Mucosa of descending colon (tissue), 3 donors: ENCODE measurements at regions not wholly inside any gene's neighbourhood (a gene's known extent, or its start where the extent isn't known, plus 50 kb on each side); places are given as distances from the start of the nearest gene placed in this dataset.

Source experiments
- ATAC-seq: fragments of 200-7000 bp; cut with Tn5 transposase; one replicate; pipeline ENCODE4 v1.9.1; 2020; ENCODE audit warnings: mild to moderate bottlenecking, moderate library complexity
- DNase-seq, 3 donors: peaks; one replicate each; pipeline ENCODE4 v3.0.0-alpha.2; 2020
- H3K36me3 ChIP-seq: fragments of 200-600 bp; one replicate; pipeline ENCODE4 v1.8.0; 2021; ENCODE audit warnings: low read depth, mild to moderate bottlenecking
- H3K4me1 ChIP-seq: fragments of 200-600 bp; one replicate; pipeline ENCODE4 v1.8.0; 2021; ENCODE audit warnings: low read depth, mild to moderate bottlenecking
- H3K4me3 ChIP-seq: fragments of 200-600 bp; one replicate; pipeline ENCODE4 v1.8.0; 2021; ENCODE audit warnings: mild to moderate bottlenecking
- H3K9me3 ChIP-seq: fragments of 200-600 bp; one replicate; pipeline ENCODE4 v1.8.0; 2021; ENCODE audit warnings: mild to moderate bottlenecking
- CTCF ChIP-seq: fragments of 200-600 bp; IDR thresholded peaks from one replicate; pipeline ENCODE4 v1.8.0; 2022; ENCODE audit warnings: antibody characterized with exemption, mild to moderate bottlenecking
- intact Hi-C, 2 donors: fragments of 100-400 bp; cut with DNase I in 1 of 2; cut with micrococcal nuclease in 1 of 2; formaldehyde crosslinking; loops; one replicate each; pipeline versions ENCODE4 v1.11.0 to v1.11.1; 2022; cut with DNase I, micrococcal nuclease
- donor health status: DM: no; HTN: no; CAD: no; lungs with moderate emphysema.
- donor health status: DM: no; HTN: no; CAD: no.
- donor health status: DM: no; HTN: yes; CAD: no.

DNA sequence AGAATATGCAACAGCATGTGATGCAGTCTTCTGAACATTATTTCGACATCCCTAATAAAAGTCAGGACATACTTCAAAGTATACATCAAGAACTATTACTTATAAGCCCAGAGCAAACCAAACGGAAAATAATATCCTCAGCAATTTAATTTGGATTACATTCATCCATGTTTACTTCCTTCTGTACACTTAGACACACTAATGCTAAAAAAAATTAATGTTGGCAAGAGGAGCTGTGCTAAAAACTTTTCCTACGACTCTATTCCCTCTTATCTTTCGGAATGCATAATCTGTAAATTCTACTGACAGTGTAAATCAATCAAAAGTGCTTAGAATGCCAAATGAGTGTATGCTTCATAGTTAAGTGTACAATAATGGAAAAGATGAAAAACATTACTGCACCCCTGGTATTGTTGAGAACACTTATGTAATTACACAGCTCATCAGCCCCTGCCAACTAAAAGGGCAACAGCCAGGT lies 301.2 kb upstream of the HSF2 start:
- TF ChIP-seq CTCF: no peak
- H3K36me3 ChIP-seq: no peaks in the 10 kb centered on the region
- H3K9me3 ChIP-seq: no peaks in the 10 kb centered on the region
- intact Hi-C loops: no loop called here
- DNase-seq: no peak
- ATAC-seq: no peak
- H3K4me3 ChIP-seq: no peak overlapping the region
- H3K4me1 ChIP-seq: no peaks in the 10 kb centered on the region

- DNase-seq (no peak), ATAC-seq (no peak)
- no peaks in the 10 kb centered on the region for H3K9me3 ChIP-seq
- no peak for TF ChIP-seq CTCF
- H3K36me3 ChIP-seq: no peaks in the 10 kb centered on the region
- intact Hi-C loops: no loop called here
- no peaks in the 10 kb centered on the region for H3K4me1 ChIP-seq
- H3K4me3 ChIP-seq: no peak overlapping the region
Measured at GRCh38 chr6:122102026-122102425, 297.4 kb upstream of the HSF2 start.

DNA sequence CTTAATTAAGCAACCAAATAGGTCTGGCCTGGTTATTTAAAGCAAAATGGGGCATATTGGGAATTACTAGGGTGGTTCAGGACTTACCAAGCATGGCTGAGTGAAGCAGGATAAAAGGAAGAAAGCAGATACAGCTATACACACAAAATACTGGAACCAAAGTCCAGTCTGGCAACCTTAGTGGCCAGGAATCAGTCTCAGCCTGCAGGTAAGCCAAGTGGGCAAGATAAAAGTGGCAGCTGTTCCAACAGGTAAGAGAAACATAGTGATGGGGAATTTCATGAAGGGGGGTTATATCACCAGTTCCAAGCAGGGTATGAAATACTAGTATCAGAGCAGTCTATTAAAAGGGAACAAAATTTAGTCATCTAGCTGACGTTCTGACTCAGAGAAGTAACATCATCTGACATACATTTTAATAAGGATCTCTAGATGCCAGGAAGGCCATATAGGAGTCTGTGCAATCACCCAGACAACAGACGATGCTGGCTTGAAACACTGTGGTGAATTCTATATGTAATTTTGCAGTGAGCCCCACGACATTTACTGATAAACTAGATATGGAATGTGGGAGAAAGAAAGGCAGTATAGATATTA lies 292.1 kb upstream of the HSF2 start:
- no peaks in the 10 kb centered on the region for H3K36me3 ChIP-seq
- H3K9me3 ChIP-seq: no peaks in the 10 kb centered on the region
- DNase-seq (no peak), ATAC-seq (no peak)
- intact Hi-C loops: no loop called here
- H3K4me3 ChIP-seq: no peak overlapping the region
- no peak for TF ChIP-seq CTCF
- H3K4me1 ChIP-seq: no peaks in the 10 kb centered on the region

DNA sequence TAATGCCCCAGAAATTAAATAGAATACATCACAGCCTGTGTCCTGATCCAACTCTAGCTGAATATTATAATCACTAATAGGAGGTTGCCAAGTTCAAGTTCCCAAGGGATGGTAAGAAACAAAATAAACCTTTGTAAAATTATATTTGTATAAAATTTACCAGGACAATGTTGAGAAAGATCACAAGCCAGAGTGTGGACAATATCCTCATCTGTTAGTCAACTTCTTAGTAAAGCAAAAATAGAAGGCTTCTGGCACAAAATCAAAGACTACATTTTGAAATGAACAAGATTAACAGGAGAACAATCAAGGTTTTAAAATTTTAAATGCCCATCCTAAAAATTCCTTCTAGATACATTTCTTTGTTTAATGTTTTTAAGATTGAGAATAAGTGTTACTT lies 290.4 kb upstream of the HSF2 start:
- TF ChIP-seq CTCF: no peak
- H3K36me3 ChIP-seq: no peaks in the 10 kb centered on the region
- no peaks in the 10 kb centered on the region for H3K4me1 ChIP-seq
- intact Hi-C loops: no loop called here
- H3K9me3 ChIP-seq: no peaks in the 10 kb centered on the region
- no peak overlapping the region for H3K4me3 ChIP-seq
- ATAC-seq (no peak), DNase-seq (no peak)

DNA sequence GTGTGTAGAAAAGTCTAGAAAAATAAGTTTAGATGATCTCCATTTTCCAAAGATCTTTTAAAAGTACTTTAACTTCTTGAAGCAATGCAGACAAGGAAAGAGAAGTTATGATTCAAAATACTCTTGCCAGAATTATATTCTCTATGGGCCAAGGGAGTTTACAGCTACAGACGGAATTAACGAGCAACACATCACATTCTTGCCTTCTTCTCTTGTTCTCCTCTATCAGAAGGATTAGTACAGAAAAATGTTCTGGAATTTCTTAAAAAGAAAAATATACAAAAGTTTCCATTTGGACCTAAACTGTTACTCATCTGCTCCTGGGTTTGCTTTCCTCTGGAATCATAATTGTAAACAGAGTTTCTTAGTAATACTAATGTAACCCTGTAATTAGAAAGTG lies 284.7 kb upstream of the HSF2 start:
- Histone ChIP-seq H3K9me3 (no peaks in the 10 kb centered on the region), H3K4me1 (no peaks in the 10 kb centered on the region), H3K4me3 (no peak overlapping the region), H3K36me3 (no peaks in the 10 kb centered on the region)
- TF ChIP-seq CTCF: no peak
- DNase-seq (no peak), ATAC-seq (no peak)
- intact Hi-C loops: no loop called here
